ENCODE measurements at regions not wholly inside any gene's neighbourhood (a gene's known extent, or its start where the extent isn't known, plus 50 kb on each side); places are given as distances from the start of the nearest gene placed in this dataset.

DNA sequence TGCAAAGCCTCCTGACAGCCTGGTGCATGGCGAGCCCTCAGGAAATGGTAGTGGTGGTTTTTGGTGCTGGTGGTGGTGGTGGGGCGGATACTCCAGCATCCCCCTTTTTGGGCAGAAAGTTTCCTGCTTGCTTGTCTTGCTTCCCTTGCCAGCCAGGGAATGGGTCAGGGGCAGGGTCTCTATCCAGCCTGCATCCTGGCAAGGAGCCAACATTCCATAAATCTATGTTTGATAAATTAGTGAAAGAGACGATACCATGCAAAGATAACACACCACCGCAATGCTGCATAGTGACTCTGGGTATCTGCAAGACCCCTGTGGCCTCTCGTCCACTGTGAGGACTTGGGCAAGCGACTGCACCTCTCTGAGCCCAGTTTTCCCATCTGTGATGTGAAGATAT, 246.2 kb downstream of the LRFN2 start:
- DNase-seq = no peak

DNA sequence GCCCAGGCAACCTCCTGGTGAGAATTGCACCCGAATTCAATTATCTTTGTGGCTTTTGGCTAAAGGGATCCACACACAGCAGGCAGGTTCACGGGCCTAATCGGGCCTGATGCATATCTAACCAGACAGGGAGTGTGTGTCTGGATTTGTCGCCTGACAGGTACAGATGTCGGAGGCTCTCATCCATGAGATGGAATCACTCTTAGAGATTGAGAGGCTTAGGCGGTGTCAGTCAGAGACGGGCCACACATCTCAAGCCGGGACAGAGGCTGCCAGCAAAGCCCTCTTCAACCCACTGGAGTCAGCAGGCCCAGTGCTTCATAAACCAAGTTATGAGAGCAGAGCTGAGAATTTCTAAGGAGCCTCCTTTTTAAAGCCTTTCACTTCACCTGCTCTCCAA, 247.0 kb downstream of the LRFN2 start:
- no peak for DNase-seq

DNA sequence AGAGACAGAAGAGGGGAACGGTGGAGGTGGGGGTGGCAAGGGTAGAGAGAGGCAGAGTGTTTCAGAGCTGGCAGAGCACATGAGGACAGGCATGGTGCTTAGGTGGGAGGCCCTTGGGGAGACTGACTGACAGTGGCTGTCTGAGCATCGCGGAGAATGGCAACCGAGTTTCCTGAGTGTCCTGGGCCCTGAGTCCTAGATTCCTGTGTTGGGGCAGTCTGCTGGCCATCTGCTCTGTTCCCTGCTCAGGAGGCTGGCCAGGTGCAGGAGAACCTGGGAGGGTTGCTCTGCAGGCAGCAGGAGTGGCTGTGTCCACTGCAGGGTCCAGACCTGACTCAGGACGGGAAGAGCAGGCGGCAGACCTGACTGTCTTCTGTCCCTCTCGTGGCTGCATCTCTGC, 248.9 kb downstream of the LRFN2 start:
- no peak for DNase-seq

DNA sequence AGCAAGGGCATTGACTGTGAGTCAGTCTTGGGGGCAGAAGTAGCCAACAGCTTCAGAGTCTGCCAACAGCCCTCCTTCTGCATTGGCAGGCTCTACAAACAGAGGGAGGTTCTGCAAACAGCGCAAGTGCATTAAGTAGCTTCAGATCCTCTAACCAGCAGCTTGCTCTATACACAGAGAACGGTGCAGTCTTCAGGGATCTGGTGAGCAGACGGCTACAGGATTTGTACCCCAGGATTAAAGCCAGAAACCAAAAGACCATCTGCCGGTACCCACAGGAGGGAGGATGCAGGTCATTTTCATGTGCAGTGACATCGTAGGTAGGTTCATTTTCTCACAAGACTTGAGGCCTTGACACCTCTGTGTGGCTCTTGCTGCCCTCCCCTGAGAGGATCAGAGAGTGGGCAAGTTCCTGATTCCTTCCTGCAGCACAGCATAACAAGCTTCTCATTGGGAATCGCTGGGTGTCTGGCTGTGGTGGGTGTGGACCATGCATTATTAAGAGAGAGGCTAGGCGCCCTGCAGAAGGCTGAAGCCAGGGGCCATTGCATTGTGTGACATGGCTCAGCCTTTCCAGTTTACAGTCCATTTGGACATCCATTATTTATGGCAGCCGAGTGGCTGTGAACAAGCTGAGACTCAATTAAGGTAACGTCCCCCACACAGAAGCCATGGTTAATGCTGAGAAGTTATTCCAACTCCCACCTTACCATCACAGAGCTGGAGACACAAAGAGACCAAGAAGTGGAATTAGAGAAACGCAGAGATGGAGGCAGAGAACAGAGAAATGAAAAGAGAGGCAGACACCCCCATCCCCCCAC, 250.0 kb downstream of the LRFN2 start:
- DNase-seq = no peak

DNA sequence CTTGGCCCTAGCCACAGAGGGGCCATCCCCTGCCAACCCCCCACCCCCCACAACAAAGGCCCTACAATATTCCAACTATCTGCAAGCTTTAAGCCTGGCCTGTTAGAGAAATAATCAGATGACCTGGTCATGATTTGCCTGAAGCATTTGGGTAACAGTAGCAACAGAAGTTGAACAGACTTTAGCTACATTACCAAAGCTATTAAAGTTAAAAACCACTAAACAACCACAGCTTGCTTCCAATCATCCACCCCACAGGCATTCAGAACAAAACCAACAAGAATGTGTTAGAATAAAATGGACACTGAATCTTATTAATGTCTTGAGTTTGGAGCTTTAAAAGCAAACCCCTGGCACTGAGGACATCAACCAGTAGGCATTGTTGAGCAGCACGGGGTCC, 250.9 kb downstream of the LRFN2 start:
- DNase-seq = no peak

- DNase-seq = no peak
These were observed 252.5 kb downstream of the LRFN2 start for GRCh38 chr6:40334496-40335270.

DNA sequence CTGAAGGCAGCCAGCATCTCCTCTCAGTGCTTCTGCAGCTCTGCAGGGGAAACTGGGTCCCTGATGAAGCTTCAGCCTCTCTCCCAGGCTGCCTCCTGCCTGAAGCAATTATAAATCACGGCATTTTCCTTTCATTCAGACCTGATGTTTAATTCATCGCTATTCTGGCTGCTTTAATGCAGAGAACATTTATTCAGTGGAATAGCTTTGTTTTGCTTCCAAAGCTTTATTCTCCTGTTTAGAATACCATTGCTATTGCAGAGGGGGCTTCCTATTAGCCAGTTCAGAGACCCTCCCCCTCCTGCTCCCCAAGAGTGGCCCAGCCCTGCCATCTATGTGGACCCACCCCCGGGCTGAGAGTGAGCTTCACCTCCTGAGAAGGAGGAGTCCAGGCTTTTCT, 255.6 kb downstream of the LRFN2 start:
- no peak for DNase-seq

DNA sequence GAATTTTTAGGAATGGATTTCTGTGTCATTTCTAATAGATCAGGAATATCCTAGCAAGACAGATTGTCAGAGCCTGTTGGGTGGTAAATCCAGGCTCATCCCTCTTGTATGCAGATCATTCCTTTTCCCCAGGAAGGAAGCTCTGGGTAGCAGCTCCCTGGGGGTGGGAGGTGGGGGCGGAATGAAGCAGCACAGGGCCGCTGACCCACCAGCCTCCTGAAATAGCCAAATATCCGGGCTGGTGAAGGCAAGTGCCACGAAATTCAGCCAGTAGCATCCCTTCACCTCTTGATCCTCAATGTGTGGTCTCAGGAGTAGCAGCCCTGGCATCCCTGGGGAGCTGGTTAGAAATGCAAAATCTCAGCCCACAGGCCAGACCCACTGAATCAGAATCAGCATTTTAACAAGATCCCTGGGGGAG, 256.9 kb downstream of the LRFN2 start:
- no peak for DNase-seq

GRCh38 chr6:40328986-40329545, 258.1 kb downstream of the LRFN2 start:
- no peak for DNase-seq

DNA sequence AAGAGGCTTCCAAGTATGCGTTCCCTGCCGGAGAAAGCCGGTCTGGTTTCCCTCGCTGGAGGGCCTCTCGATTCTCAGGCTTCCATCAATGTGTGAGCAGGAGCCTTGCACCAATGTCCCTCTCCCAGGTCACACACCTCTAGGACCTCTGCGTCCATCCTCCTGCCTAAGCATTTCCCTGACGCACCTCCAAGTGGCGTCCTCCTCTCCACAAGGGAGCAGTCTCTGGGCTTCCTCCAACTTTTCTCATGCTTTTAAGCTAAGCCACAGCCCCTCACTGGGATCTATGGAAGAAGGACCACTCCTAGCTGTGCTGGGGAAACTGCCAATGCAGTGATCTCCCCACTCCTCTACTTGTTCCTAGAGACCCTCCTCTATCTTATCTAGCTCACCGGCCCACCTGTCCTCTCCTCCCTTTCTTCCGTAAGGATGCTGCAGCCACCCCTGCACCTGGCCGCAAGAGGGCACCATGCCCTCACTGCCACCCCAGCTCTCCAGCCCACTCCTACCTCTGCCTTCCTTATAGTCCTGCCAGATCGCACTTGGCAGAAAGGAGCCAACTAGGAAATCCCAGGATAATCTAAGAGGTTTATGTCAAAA, 258.7 kb downstream of the LRFN2 start:
- DNase-seq = peak; percentile 17

GRCh38 chr6:40326714-40327421, 260.3 kb downstream of the LRFN2 start:
- DNase-seq = no peak

DNA sequence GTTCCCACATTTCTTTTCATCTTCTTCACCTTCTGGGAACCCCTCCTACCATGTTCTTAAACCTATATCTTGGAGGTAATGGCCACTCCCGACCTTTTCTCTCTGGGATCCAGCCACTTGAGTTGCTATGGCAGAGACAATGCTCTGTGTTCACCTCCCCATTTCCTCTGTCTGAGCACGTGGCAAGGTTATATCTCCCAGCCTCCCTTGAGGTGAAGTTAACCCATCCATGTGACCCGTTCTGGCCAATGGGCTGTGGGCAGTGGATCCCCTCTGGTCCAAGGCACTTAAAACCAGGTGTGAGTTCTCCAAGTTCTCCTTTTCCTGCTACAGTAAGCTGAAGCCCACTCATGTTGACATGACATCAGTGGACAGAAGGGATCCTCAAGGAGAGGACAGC, 261.4 kb downstream of the LRFN2 start:
- DNase-seq = no peak

- DNase-seq = no peak
These were observed 262.1 kb downstream of the LRFN2 start for GRCh38 chr6:40325041-40325440.

DNA sequence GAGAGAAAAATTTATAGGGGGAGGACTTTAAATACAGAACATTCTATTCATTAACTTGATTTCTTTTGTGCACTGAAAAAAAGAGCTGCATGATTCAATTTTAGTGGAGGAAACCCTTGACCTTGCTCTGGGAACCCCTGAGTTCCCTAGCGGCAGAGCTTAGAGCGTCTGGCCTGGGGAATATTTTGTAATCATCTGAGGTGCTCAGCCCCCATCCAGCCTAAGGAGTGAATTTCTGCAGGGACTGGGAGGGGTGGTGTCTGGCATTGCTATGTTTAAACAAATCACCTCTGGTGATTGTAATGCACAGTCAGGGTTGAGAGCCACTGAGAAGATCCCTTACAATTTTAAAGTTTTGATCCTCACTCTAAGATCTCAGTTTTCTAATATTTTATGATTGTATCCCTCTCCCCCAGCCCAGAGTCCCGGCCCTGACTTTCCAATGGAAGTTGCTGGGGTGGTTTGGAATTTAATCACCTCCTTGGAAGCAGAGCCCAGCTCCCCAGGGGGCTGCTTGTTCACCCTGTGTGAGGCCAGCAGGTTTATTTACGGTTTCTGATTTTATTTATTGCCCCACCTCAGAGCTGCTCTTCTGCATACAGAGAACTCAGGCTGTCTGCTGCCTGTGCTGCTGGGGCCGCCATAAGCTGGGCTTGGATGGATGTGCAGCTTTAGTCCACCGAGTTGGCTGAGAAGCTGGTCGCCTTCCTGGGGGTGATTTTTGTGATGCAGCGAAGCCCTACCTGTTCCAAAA, 263.1 kb downstream of the LRFN2 start:
- no peak for DNase-seq

DNA sequence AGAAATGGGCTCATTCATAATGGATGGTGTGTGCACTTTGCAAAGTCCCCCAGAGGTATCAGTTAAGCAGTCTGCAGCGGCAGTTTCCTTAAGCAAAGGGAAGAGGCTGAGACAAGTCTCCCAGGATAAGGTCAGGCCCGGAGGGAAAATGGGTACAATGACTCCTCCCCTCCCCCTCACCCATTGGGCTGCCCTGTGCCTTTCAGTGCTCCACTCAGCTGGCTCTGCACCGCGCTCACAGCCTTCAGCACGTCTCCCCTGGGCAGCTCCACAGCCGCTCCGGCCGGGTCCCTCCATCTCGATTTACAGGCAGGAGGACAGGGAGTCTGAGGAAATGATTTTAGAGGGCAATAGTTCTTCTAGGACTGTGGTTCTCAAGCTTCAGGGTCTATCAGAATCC, 264.8 kb downstream of the LRFN2 start:
- DNase-seq = no peak

GRCh38 chr6:40321616-40322015, 265.5 kb downstream of the LRFN2 start:
- no peak for DNase-seq

- no peak for DNase-seq
These were observed 266.2 kb downstream of the LRFN2 start for GRCh38 chr6:40320947-40321346.

DNA sequence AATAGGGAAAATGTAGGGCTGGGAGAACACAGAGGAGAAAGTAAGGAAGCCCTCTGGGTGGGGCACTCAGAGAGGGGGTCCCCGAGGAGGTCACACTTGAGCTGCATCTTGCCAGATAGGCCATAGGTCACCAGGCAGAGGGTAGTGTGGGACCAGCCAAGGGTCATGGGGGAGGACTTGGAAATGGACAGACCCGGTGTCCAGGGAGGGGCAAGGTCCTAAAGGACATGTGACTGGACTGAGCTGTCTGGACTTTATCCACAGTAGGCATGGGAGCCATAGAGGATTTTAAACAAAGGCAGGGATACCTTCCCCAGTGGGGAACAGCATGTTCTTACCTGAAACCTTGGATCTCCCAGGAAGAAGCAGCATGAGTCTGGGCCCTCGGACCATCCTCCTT, 266.7 kb downstream of the LRFN2 start:
- no peak for DNase-seq

- no peak for DNase-seq
These were observed 268.0 kb downstream of the LRFN2 start for GRCh38 chr6:40319124-40319523.

DNA sequence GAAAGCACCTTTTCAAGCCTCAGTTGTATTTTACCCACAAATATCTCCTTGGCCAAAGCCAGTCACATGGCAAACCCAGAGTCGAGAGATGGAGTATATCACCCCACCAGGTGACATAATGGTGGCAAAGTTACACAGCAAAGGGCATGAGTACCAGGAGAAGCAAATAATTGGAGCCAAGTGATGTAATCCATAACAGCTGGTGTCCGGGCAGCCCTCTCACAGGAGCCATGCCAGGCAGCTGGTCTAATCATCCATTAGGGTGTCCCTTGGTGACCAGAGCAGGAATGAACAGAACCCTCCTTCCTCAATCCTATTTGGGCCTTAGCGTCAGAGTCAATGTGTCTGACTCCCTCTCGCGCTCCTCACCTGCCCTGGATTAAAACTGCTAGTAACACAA, 272.1 kb downstream of the LRFN2 start:
- DNase-seq = no peak

- DNase-seq = no peak
These were observed 273.6 kb downstream of the LRFN2 start for GRCh38 chr6:40313582-40313981.
